ENCODE measurements at regions not wholly inside any gene's neighbourhood (a gene's known extent, or its start where the extent isn't known, plus 50 kb on each side); places are given as distances from the start of the nearest gene placed in this dataset.

DNA sequence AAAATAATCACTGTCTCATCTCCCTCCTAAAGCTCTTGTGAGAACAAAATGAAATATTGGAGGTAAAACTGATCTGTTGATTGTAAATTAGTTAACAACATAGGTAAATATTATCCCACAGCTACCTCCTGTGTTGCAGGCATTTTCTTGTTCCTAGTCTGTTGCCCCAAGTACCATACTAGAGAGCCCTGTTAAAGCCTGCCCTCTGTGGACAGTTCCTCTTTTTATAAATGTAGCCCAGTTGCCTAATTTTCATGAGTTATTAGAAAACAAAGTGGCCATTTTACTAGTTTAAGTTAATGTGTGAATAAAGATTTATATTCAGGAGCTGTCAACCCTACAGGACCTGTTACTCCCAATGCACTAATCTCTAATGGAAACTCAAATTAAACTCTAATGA, 180.0 kb upstream of the KCND3 start (continued):
- TF ChIP-seq, protein P1, sequence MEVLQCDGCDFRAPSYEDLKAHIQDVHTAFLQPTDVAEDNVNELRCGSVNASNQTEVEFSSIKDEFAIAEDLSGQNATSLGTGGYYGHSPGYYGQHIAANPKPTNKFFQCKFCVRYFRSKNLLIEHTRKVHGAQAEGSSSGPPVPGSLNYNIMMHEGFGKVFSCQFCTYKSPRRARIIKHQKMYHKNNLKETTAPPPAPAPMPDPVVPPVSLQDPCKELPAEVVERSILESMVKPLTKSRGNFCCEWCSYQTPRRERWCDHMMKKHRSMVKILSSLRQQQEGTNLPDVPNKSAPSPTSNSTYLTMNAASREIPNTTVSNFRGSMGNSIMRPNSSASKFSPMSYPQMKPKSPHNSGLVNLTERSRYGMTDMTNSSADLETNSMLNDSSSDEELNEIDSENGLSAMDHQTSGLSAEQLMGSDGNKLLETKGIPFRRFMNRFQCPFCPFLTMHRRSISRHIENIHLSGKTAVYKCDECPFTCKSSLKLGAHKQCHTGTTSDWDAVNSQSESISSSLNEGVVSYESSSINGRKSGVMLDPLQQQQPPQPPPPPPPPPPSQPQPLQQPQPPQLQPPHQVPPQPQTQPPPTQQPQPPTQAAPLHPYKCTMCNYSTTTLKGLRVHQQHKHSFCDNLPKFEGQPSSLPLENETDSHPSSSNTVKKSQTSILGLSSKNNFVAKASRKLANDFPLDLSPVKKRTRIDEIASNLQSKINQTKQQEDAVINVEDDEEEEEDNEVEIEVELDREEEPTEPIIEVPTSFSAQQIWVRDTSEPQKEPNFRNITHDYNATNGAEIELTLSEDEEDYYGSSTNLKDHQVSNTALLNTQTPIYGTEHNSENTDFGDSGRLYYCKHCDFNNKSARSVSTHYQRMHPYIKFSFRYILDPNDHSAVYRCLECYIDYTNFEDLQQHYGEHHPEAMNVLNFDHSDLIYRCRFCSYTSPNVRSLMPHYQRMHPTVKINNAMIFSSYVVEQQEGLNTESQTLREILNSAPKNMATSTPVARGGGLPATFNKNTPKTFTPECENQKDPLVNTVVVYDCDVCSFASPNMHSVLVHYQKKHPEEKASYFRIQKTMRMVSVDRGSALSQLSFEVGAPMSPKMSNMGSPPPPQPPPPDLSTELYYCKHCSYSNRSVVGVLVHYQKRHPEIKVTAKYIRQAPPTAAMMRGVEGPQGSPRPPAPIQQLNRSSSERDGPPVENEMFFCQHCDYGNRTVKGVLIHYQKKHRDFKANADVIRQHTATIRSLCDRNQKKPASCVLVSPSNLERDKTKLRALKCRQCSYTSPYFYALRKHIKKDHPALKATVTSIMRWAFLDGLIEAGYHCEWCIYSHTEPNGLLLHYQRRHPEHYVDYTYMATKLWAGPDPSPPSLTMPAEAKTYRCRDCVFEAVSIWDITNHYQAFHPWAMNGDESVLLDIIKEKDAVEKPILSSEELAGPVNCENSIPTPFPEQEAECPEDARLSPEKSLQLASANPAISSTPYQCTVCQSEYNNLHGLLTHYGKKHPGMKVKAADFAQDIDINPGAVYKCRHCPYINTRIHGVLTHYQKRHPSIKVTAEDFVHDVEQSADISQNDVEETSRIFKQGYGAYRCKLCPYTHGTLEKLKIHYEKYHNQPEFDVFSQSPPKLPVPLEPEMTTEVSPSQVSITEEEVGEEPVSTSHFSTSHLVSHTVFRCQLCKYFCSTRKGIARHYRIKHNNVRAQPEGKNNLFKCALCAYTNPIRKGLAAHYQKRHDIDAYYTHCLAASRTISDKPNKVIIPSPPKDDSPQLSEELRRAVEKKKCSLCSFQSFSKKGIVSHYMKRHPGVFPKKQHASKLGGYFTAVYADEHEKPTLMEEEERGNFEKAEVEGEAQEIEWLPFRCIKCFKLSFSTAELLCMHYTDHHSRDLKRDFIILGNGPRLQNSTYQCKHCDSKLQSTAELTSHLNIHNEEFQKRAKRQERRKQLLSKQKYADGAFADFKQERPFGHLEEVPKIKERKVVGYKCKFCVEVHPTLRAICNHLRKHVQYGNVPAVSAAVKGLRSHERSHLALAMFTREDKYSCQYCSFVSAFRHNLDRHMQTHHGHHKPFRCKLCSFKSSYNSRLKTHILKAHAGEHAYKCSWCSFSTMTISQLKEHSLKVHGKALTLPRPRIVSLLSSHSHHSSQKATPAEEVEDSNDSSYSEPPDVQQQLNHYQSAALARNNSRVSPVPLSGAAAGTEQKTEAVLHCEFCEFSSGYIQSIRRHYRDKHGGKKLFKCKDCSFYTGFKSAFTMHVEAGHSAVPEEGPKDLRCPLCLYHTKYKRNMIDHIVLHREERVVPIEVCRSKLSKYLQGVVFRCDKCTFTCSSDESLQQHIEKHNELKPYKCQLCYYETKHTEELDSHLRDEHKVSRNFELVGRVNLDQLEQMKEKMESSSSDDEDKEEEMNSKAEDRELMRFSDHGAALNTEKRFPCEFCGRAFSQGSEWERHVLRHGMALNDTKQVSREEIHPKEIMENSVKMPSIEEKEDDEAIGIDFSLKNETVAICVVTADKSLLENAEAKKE (CRISPR knock-in tag; IDR thresholded peaks at IDR 0.05), result no peak
- no peak for TF ChIP-seq ZNF114 (CRISPR knock-in tag; IDR thresholded peaks at IDR 0.05)
- no peak for TF ChIP-seq EZH2 (IDR thresholded peaks at IDR 0.05; ENCODE audit: low read depth, unreplicated experiment)
- TF ChIP-seq EZH2phosphoT487 (IDR thresholded peaks at IDR 0.05; ENCODE audit: unreplicated experiment), result no peak
- no peak for TF ChIP-seq POLR2AphosphoS5 (IDR thresholded peaks at IDR 0.05; ENCODE audit: low read depth)
- TF ChIP-seq JUNB (IDR thresholded peaks at IDR 0.05; ENCODE audit: unreplicated experiment), result no peak
- TF ChIP-seq ZNF331 (CRISPR knock-in tag; IDR thresholded peaks at IDR 0.05; ENCODE audit: low read depth), result no peak
- no peak for TF ChIP-seq NANOG (IDR thresholded peaks at IDR 0.05; ENCODE audit: borderline replicate concordance)
- TF ChIP-seq STAT1 (IDR thresholded peaks at IDR 0.05; ENCODE audit: unreplicated experiment), result no peak
- TF ChIP-seq, protein P2, sequence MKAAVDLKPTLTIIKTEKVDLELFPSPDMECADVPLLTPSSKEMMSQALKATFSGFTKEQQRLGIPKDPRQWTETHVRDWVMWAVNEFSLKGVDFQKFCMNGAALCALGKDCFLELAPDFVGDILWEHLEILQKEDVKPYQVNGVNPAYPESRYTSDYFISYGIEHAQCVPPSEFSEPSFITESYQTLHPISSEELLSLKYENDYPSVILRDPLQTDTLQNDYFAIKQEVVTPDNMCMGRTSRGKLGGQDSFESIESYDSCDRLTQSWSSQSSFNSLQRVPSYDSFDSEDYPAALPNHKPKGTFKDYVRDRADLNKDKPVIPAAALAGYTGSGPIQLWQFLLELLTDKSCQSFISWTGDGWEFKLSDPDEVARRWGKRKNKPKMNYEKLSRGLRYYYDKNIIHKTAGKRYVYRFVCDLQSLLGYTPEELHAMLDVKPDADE (IDR thresholded peaks at IDR 0.05), result no peak
